Ovary (tissue), 7 donors: ENCODE measurements at regions not wholly inside any gene's neighbourhood (a gene's known extent, or its start where the extent isn't known, plus 50 kb on each side); places are given as distances from the start of the nearest gene placed in this dataset.

Experiments used
- DNase-seq, 5 donors: peaks; one replicate each; pipeline ENCODE4 v3.0.0-alpha.2; 2019 to 2020
- H3K27ac ChIP-seq, 2 donors: fragments of 200-600 bp; one replicate each; pipeline versions ENCODE4 v1.5.1 to v1.8.0; 2019 to 2022
- H3K27me3 ChIP-seq: fragments of 200-600 bp; one replicate; pipeline ENCODE4 v1.8.0; 2022
- H3K36me3 ChIP-seq: fragments of 200-600 bp; sonication (generic); one replicate; pipeline ENCODE4 v1.5.1; 2019
- H3K4me1 ChIP-seq: one replicate; pipeline ENCODE4 v1.8.1; 2013; ENCODE audit warnings: mild to moderate bottlenecking, moderate library complexity; ENCODE audit not compliant: insufficient read depth
- H3K4me3 ChIP-seq: fragments of 200-600 bp; sonication (generic); one replicate; pipeline ENCODE4 v1.5.1; 2017
- H3K9me3 ChIP-seq, 2 donors: fragments of 200-600 bp in 1 of 2; sonication (generic) in 1 of 2; one replicate each; pipeline versions ENCODE4 v1.5.1 to v1.8.1; 2013 to 2019; ENCODE audit warnings: mild to moderate bottlenecking in 1 of 2, moderate library complexity in 1 of 2
- EP300 ChIP-seq: sonication (generic); formaldehyde crosslinking; IDR thresholded peaks from one replicate; pipeline ENCODE4 v1.6.1; 2017; ENCODE audit warnings: antibody characterized with exemption
- POLR2A ChIP-seq: fragments of 450-650 bp; IDR thresholded peaks from one replicate; pipeline ENCODE4 v1.6.1; 2017; ENCODE audit warnings: antibody characterized with exemption, mild to moderate bottlenecking, moderate library complexity
- WGBS, 3 donors: extraction: QIAGEN DNeasy Blood & Tissue Kit in 1 of 3; methylation state at CpG; one replicate each; pipeline versions ENCODE4 v1.1.5 to v1.1.7; 2013 to 2017; 5-methylcytosine and 5-hydroxymethylcytosine counted together
- intact Hi-C, 4 donors: fragments of 100-400 bp; cut with DNase I; formaldehyde crosslinking; loops; one replicate each; pipeline versions ENCODE4 v1.11.0 to v1.15.1; 2022 to 2023
- TF ChIP-seq, protein P1 (sequence below), 3 donors: fragments of 450-650 bp in 2 of 3; fragments of 200-600 bp in 1 of 3; IDR thresholded peaks; one replicate each; pipeline versions ENCODE4 v1.5.1 to v1.8.0; 2016 to 2022; ENCODE audit warnings: antibody characterized with exemption in 3 of 3, mild to moderate bottlenecking in 1 of 3
- donor health status: DM: no; HTN: no; CAD: no; lungs with moderate emphysema.
- donor health status: DM: no; HTN: no; CAD: no.
- donor health status: Bipolar disorder and iron deficiency.
- donor health status: DM: no; HTN: no; CAD: no.
- donor health status: DM: yes; HTN: yes; CAD: no.

DNA sequence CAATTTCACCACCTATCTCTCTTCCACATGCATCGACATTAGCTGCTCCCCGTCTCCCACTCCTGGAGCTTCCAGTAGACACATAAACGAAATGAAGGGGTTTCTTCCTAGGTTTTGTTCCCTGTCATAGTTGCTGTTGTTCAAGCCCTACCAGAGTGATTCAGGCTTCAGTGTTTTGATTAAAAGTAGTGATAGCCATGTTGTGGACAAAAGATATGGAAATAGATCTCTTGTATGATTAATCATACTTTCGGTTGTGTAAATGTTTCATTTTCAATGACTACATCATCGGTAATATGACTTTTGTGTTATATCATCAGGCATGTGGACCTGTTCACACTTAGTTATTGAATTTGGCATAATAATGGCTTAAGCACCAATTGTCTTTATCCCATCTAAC, 96.5 kb upstream of the KLF3 start:
- H3K4me3 ChIP-seq = no peak overlapping the region
- H3K4me1 ChIP-seq = peaks cover 7% of the 10 kb centered on the region
- TF ChIP-seq POLR2A (no peak), EP300 (no peak)
- no peaks in the 10 kb centered on the region for H3K36me3 ChIP-seq
- intact Hi-C loops = no loop called here
- no peak for DNase-seq
- no peak overlapping the region for H3K27ac ChIP-seq
- no peaks in the 10 kb centered on the region for H3K27me3 ChIP-seq
- WGBS, 3 donors = 93 to 96% (median 96%) methylated on average over 5 of the region's 5 CpGs
- no peaks in the 10 kb centered on the region for H3K9me3 ChIP-seq

DNA sequence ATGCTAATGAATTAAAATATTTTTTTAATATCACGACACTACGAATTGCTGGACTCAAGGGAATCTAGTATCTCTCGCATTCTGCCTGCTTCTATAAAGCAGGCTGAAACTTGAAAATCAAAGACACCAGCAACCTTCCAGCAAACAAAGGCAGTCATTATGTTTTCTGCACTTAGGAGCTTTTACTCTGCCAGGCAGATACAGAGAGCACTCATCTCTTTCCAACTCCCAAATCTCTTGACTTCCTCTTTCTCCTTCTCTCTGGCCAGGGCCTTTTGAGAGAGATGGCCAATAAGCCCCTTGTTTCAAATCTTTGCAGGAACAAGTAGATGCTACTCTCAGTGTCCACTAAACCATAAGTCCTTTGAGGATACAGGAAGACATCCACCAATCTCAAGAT, 95.2 kb upstream of the KLF3 start:
- H3K4me3 ChIP-seq = no peak overlapping the region
- 83 to 87% (median 83%) methylated on average over 3 of the region's 3 CpGs for WGBS, 3 donors
- H3K36me3 ChIP-seq = no peaks in the 10 kb centered on the region
- H3K27ac ChIP-seq = no peak overlapping the region
- TF ChIP-seq EP300 = no peak
- no peaks in the 10 kb centered on the region for H3K9me3 ChIP-seq
- intact Hi-C loops = no loop called here
- H3K4me1 ChIP-seq = peaks cover 6% of the 10 kb centered on the region
- H3K27me3 ChIP-seq = no peaks in the 10 kb centered on the region
- DNase-seq = no peak

DNA sequence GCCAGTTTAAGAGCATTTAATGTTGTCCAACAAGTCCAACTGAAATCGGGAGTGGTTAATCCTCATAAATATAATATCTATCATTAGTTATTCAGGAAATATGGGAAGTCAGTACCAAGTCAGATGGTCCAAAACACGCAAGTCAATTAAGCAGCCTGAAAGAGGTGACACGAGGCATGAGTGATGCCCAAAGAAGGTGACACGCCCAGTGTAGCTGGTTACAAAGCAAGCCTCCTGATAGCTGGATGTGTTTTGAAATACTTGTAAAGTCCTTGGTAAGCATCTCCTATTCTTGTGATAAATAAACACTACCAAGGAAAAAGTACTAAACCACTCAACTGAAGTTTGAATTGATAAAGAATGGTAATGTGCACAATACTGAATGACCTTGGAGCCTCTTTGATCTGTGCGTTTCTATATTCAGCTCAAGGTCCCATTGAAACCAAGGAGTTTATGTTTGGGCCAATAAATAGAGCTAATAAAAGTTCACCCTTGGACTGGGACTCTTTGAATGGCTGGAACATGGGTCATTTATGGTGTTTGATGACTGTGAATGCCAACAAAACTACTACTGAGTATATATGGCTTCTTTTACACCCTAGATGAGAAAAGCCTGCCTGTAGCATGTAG, 93.2 kb upstream of the KLF3 start:
- 78 to 86% (median 80%) methylated on average over 5 of the region's 5 CpGs for WGBS, 3 donors
- no peak overlapping the region for H3K4me3 ChIP-seq
- H3K27ac ChIP-seq = no peak overlapping the region
- no peaks in the 10 kb centered on the region for H3K9me3 ChIP-seq
- peaks cover 2% of the 10 kb centered on the region for H3K4me1 ChIP-seq
- DNase-seq = no peak
- H3K27me3 ChIP-seq = no peaks in the 10 kb centered on the region
- intact Hi-C loops = no loop called here
- H3K36me3 ChIP-seq = no peaks in the 10 kb centered on the region
- no peak for TF ChIP-seq EP300
- TF ChIP-seq, protein P1, sequence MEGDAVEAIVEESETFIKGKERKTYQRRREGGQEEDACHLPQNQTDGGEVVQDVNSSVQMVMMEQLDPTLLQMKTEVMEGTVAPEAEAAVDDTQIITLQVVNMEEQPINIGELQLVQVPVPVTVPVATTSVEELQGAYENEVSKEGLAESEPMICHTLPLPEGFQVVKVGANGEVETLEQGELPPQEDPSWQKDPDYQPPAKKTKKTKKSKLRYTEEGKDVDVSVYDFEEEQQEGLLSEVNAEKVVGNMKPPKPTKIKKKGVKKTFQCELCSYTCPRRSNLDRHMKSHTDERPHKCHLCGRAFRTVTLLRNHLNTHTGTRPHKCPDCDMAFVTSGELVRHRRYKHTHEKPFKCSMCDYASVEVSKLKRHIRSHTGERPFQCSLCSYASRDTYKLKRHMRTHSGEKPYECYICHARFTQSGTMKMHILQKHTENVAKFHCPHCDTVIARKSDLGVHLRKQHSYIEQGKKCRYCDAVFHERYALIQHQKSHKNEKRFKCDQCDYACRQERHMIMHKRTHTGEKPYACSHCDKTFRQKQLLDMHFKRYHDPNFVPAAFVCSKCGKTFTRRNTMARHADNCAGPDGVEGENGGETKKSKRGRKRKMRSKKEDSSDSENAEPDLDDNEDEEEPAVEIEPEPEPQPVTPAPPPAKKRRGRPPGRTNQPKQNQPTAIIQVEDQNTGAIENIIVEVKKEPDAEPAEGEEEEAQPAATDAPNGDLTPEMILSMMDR (IDR thresholded peaks at IDR 0.05) = no peak
- no peak for TF ChIP-seq POLR2A

DNA sequence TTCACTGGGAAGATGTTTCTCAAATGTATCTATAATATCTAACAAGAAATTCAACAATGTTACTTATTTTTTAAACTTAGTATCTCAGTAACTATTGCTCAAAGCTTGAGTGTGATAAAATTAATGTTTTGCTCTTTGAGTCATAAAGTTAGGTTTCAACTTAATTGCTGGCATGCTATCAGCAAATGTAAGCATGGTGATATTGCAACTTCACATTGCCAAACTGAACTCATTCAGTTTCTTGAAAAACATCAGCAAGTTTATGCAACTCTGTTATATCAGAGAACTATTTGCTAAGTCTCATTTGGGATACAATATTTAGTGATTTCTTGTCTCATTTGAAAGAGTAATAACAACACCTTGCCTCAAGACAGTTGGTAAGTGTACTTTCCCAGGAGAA, 91.2 kb upstream of the KLF3 start:
- intact Hi-C loops = no loop called here
- Histone ChIP-seq H3K27ac (no peak overlapping the region), H3K9me3 (no peaks in the 10 kb centered on the region), H3K4me3 (no peak overlapping the region), H3K4me1 (peaks cover 2% of the 10 kb centered on the region), H3K36me3 (no peaks in the 10 kb centered on the region), H3K27me3 (no peaks in the 10 kb centered on the region)
- DNase-seq = no peak
- no peak for TF ChIP-seq POLR2A
- TF ChIP-seq, protein P1 (IDR thresholded peaks at IDR 0.05) = no peak
- TF ChIP-seq EP300 = no peak

DNA sequence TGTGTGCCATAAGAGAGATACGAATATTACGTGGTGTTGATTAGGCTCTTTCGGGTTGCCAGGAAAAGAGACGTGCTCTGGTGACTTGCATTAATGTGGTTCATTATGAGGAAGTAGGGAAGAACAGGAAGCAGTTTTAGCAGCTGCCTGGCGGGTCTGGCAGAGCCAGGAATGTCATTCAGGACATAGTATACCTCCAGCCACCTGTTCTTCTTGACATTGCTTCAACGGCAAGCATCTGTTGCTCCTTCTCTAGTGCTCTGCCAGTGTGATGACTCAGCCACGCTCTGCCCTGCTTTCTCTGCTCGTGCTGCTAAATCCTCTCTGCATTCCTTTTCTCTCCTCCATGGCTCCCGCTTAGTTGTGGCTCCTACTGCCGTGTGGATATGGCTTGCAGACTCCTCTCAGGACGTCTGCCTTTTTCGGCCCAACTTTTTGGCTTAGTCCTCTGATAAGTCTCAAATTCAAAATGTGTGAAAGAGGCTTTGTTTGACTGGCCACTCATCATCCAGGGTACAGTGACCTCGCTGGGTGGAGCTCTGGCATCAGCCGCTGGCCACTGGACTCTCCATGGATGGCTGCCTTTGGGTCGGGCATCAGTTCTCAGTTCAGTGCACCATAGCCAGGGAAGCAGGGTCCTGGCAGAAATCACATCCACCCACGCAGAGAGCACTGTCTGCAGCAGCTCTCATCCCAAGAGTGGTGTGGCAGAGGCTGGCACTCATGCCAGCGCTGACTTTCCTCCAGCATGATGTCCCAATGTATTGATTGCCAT, 89.3 kb upstream of the KLF3 start:
- intact Hi-C loops = no loop called here
- DNase-seq = no peak
- H3K4me3 ChIP-seq = no peak overlapping the region
- TF ChIP-seq EP300 (no peak), POLR2A (no peak)
- TF ChIP-seq, protein P1 (IDR thresholded peaks at IDR 0.05) = no peak
- no peaks in the 10 kb centered on the region for H3K27me3 ChIP-seq
- no peaks in the 10 kb centered on the region for H3K9me3 ChIP-seq
- H3K36me3 ChIP-seq = no peaks in the 10 kb centered on the region
- 78 to 83% (median 80%) methylated on average over 17 of the region's 17 CpGs for WGBS, 3 donors
- peaks cover 2% of the 10 kb centered on the region for H3K4me1 ChIP-seq
- no peak overlapping the region for H3K27ac ChIP-seq
